UCSD-AML1 (cell line): ENCODE measurements at regions not wholly inside any gene's neighbourhood (a gene's known extent, or its start where the extent isn't known, plus 50 kb on each side); places are given as distances from the start of the nearest gene placed in this dataset.
A peak's percentile ranks its signal among the peaks of the same experiment; 100 is the strongest.

Experiments
- DNase-seq: peaks from one replicate; lab custom pipeline; 2025; ENCODE audit not compliant: unreplicated experiment; lab: John Stamatoyannopoulos, UW

DNA sequence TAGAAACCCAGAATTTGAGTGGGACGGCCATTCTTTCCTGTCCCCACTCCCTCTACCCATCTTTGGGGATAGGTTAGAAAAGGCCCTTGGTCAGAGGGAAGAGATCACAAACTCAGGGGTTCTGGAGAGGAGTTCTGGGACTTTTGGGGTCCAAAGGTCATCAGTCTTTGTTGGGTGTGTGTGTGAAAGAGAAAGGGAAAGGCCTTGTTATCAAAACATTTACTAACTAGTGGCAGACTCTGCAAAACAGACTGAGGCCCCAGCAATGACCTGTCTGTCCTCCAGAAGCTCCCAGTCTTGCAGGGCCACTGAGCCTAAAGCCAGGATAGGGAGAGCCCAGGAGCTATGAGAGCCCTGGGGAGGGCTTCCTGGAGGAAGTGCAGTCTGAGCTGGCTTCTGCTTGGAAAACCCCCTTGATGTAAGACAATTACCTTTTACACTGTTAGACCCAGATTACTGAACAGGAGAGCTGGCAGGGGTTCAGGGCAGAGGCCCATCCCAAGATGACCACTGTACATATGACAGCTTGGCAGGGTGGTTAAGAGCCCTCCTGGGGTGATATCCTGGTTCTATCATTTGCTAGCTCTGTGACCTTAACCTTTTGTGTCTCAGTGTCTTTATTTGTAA lies 429.1 kb upstream of the CCDC196 start:
- DNase-seq: no peak

DNA sequence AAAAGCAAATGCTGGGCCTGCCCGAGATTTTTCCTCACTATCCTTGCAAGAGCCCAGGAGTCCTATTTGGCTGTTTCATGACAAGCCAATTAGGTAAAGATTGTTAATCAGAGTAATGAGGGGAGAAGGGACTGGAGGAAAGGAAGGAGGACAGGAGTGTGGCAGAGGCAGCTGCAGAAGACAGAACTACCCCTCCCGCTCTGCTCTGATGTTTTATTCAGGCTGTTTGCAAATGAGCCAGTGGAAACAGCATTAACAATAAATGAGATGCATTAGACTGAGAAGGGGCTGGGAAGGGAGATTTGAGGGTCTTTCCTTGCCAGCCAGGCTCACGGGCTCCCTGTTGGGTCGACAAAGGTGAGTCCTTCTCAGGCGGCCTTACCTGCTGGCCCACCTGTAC lies 421.0 kb upstream of the CCDC196 start:
- no peak for DNase-seq

DNA sequence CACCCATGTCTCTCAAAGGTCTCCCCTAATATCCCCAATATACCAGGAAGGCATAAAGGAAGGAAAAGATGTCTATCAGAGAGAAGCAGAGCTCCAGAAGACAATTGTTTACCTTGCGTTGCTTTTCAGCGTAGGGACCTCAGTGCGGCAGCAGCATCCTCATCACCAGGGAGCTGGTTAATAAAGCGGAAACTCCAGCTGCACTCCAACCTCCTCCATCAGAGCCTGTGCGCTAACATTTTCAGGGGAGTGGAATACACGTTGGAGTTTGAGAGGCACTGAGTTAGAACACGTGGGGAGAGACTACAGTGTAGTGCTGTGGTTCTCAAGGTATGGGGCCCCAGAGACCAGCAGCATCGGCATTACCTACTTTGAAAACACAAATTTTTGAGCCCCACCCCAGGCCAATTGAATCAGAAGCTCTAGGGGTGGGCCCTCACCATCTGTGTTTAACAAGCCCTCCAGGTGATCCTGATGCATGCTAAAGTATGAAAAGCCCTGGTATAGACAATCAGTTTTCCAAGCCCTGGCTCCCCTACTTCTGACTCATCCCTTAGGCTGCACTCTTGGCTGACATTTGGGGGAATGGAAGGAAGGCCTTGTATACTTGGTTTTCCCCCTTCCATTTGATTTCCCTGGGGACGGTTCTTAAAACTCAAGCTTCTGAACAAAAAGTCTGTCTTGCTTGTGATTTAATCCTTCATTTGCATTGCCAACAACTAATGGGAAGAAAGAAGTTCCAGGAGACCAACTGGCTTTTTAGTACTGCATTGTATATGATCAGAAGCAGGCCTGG lies 419.0 kb upstream of the CCDC196 start:
- DNase-seq: no peak

DNA sequence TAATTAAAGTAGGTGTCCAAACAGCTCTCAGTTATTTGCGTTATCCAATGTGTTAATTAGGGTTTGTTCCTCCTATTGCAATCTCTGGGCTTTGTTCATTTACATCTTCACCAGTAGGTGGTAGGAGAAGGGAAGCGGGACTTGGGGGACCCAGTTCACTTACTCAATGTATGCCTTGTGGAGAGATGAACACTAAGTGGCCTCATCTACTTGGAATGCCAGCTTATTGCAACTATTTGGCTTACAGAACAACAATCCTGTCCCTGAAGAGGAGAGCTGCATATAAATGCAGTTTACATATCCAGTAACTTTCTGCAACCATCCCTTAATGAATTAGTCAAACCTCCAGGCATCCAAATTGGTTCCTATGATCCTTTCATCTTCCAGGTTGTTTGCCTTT lies 417.1 kb upstream of the CCDC196 start:
- no peak for DNase-seq

DNA sequence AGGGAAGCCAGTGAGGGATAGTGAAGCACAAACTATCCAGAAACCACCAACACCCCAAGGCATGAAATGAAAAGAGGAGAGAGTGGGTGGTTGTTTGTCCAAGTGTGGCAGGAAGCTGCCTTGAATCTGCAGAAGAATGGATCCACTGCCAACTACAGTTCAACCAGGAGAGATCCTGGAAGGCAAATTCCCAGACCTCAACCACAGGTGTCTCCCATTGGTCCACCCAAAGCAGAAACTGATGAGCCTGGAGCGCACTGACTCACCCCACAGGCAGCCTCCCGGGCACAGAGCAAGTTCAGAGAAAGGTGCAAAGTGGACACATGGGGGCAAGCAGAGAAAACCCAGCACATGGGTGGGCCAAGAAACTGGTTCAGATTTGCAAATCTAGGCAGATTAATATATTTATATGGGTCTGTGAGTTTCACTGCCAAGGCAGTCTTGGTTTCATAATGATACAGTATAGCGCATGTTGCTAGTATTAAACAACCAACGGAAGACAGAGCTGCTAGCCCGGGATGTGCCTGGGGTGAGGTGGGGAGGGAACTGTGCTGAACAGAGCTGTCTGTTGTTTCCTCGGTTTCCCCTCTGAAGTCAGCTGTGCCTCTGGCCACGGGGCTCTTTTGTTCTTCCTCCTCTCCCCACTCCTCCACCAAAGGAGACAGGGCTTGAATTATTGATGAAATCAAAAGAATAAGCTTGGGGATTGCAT lies 416.2 kb upstream of the CCDC196 start:
- no peak for DNase-seq

DNA sequence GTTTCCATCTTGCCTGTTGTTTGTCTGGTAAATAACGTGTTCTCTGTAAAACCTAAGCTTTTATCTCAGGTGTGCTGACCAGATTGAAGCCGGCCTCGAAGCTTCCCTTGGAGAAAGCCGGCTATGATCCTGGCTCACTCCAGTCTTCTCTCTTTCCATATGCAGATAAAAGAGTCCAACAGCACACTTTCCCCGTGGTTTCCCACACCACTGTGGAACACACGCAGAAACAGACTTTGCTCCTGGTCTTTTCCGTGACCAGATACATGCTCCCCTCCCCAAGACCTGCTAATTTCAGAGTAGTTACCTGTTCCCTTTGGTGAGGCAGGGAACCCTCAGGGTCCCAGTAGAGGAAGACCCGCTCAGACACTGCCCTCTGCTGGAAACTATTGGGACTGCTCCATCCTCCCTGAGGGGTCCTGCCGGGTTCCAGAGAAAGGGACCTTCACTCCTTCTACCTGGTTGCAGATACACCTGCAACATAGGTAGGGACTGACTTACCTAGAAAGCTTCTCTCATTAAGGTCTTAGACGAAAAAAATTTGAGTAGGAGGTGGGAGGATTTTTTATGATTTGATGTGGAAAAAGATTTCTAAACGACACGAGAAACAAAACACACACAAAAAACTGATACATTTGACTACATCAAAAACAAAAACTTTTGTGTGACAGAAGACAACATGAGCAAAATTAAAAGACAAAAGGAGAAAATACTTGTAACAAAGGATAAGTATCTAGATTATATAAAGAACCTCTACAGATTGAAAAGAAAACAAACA lies 415.4 kb upstream of the CCDC196 start:
- DNase-seq: peak; percentile 41

DNA sequence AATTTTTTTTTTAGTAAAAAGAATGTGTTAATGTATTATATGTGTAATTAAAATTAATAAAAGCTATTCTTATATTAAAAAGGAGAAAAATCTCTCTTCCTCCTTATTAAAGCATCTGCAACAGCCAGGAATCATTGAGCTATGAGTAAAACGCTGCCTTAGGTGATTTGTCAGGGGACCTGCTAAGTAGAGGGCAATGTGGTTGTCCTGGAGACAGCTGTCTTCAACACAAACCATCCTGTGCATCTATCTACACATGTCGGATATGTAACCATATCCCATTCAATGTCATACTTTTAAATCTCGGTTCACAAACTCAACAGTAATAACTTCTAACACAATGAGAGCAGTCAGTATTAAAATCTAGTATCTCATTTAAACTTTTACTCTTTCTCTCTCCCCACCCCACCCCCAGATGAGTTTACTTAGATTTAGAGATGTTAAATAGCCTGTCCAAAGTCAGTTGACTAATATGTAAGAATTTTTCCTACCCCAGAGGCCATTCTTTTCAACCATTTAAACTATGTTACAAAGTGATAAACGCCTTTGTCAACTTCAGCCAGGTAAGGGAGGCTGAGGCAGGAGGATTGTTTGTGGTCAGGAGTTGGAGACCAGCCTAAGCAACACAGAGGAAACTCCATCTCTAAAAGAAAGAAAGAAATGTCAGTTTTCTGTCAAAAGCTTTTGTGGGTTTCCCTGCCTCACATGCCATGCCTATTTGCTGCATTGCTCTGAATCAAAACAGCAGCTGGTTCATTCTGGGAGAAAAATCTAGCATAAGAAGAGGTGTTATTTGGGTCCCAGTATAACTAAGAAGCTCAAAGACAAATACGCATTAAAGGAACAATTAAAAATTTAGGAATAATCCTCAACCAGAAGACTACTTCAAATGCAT lies 413.7 kb upstream of the CCDC196 start:
- DNase-seq: no peak

DNA sequence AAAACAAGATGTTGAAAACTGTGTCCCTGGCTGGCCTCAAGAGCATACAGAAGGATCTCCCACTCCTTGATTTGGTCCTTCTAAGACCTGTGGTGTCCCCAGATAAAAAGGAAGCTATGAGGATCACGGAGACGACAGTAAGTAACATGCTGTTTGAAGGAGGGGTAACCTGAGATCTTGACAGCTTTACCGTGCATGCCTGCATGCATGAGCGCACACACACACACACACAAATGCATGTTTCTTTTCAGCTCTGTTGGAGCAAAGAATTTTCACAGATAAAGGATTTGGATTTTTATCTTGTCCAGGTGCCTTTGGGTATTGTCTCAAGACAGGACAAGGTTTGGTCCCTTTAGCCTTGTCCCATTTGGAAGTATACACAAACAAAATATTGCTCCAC lies 411.6 kb upstream of the CCDC196 start:
- no peak for DNase-seq

DNA sequence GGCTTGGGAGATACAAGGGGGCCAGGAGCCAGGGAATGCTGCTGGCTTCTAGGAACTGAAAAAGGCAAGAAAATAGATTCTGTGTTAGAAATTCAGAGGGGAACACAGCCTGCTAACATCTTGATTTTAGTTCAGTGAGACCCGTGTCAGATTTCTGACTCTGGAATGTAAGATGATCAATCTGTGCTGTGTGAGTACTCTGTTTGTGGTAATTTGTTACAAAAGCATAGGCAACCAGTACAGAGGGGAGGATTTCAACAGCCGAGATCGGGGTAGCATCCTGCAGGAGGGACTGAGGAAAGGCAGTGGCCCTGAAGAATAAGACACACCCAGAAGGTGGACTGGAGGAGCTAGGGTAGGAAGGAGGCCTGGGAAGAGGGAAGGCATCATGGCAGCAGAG lies 410.0 kb upstream of the CCDC196 start:
- no peak for DNase-seq

DNA sequence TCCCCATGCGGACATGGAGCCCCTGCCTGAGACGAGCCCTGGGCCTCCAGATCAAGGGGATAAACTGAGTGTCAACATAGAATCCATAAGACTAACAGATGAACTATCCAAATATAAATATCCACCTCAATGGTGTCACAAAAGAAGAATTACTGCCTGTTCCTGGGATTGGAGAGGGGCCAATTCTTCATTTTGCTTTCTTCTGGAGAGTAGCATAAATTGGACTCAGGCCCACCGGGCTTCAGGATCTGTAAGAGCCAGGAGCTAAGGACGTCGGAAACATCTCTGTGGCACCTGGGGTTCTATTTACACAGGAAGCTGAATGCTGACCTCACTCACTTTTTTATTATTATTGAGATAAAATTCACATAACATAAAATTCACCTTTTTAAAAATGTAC lies 408.2 kb upstream of the CCDC196 start:
- DNase-seq: no peak

DNA sequence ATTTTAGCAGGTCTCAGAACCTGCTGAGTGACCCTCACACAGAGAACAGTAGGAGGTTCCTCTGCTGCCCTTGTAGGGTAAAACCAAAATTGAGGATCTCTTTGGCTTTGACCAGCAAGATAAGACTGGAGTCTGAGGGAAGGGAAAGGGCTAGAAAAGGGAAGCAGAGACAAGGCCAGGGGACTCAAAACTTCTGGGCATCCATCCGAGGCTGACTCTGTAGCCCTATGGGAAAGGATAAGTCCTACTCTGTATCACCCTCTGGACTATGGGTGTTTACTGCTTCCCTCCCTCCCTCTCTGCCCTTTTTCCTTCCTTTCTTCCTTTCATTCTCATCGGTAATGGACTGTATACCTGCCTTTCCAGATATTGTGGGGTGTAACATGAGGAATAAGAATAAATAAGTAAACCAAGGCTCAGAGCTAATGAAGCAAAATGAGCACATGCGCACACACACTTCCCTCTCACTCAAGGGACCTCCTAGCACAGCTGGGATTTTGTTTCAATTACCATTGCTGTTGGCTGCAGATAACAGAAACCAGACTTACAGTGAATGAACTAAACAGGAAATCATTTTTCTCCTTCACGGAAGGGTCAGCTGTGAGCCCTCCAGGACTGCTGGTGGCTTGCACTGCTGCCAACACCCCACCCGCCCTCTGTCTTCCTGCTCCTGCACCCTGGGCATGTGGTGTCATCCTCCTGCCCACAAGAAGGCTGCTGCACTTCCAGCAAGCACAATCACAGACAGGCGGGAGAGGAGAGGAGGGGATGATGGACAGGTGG lies 404.4 kb upstream of the CCDC196 start:
- DNase-seq: no peak

DNA sequence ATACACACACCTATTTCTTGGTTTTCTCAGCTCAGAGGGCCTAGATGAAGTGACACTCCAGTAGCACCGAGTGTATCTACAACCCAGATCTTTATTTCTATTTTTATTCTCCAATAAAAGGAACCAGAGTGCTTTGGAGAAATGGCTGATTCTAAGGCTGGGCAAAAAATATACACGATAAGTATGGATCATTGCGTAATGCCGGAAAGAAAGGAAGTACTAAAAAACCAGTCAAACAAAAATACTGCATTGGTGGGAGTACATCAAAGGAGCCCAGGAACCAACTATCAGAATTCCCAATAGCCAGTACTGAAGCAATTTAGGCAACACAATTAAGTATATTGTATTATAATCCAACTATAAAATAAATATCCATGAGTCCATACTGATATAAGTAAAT lies 400.9 kb upstream of the CCDC196 start:
- DNase-seq: no peak

DNA sequence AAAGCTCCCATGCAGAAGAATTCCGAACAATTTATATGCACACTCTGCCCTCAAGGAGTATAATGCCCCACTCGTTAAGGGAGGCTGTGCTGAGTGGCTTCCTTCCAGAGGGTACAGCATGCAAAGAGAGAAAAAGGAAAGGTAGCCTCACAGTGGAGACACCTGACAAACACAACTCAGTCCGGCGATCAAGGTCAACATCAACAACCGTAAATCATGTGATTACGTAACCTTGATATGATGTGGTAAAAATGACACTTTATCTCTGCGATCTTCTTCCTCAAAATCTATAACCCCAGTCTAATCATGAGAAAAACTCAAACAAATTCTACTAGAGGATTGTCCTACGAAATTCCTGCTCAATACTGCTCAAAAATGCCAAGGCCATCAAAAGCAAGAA lies 400.5 kb upstream of the CCDC196 start:
- DNase-seq: no peak

DNA sequence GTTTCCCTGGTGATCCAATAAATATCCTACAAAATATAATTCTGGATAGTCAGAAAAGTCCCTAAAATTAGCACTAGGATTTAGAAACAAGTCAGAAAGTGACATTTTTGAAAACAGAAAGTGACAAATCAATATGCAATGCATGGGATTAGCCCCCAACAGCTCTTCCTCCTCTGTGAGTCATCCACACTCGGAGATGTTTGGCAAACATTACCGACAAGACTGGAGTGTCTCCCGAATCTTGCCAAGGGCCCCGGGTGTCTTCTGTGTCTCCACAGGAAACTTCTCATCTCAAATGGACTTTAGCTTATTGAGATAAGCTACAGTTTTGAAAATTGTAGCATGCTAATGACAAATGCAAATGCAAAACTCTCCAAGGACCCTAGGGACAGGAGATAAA lies 398.9 kb upstream of the CCDC196 start:
- DNase-seq: no peak

DNA sequence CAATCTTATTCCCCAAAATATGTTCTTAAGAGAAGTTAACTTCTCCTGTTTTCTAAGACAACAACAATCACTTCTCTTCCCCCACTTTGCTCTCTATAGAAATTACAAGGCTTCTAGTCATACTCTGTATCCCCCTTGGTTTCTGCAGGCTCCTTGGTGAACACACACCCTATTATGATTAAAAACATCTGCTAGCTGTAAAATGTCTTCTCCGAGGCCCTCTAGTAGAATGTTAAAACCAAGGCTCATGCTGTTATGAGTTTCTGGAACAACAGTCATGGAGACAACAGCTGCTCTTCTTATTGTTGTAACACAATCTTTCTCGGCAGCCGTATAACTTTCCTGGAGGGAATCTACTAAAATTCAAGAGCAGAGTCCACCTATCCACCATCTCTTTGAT lies 397.5 kb upstream of the CCDC196 start:
- DNase-seq: no peak

DNA sequence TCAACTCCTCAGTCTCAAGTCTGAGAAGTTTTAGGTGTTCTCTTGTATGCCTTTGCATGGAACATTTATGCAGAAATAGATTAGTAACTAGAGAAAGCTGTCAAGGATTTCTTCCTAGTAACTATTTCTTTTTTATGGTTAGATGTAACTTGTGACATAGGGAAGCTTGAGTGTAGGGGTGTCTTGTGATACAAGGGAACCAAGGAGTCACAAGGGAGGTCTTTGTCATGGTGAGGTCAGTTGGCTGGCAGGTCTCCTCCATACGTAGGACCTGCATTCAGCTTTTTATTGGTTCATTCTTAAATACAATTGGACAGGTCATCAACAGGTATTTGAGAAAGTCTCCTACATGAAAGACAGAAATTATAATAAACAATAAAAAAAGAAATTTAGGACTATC lies 394.0 kb upstream of the CCDC196 start:
- DNase-seq: no peak

DNA sequence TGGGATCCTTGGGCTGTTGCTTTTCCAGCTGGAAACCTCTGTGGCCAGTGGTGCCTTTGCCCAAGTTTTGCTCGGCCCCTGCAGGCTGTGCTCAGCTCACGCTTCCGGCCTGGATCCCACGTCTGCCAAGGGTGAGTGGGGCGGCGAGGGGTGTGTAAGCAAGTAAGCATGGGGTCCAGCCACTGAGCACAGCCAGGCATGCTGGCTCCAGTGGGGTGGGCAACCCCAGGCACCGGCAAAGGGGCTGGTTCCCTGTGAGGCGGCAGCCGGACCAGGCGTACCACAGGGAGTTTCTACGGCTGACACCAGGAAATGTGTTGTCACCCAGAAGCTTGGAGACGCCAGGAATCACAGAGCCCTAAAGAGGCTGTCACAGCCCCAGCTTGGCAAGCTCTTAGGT lies 393.4 kb upstream of the CCDC196 start:
- no peak for DNase-seq

DNA sequence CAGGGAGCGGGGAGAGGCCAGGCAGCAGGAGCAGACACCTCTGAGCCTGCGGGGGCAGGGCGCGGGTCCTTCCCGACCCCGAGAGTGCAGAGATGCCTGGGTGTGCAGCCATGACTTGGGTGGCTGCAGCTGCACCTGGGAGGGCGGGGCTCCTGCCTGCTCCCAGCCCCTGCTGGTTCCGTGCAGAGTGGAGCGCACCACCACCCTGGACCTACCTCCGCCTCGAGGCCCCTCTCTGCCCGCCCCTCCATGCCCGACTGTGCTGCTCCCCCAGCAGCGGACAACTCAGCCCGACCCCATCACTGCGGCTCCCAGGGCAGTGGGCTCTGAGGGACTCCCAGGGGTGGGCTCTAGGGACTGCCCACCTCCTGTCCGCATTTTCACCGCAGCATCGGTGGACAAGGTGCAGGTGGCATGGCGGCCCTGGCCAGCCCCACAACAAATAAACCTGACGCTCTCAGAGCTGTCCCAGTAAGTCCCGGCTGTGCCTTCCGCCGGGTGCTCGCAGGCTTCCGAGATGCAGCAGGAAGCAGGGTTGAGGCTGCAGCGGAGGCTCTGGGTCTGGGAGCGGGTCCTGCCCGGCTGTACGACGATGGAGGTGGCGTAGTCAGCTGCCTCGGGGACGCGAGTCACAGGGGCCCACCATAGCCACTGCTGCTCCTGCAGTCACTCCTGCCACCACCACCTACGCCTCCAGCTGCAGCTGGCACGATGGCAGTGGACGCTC lies 392.0 kb upstream of the CCDC196 start:
- no peak for DNase-seq

DNA sequence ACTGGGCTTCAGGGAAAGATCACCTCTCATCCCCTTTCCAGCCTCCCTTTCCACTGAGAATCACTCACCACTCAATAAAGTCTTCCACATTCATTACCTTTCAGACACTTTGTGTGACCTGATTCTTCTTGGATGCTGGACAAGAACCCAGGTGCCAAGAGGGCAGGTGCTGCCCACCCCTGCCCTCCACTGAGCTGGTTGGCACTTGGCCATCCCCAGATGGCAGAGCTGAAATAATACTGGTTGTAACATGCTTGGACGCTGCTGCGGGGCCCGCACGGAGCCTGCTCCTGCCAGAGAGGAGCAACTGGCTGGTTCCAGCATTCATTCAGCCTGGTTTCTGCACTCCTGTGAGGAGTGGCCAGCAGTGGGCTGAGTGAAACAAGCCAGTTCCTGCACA lies 386.7 kb upstream of the CCDC196 start:
- no peak for DNase-seq
